ENCODE measurements at regions not wholly inside any gene's neighbourhood (a gene's known extent, or its start where the extent isn't known, plus 50 kb on each side); places are given as distances from the start of the nearest gene placed in this dataset.

DNA sequence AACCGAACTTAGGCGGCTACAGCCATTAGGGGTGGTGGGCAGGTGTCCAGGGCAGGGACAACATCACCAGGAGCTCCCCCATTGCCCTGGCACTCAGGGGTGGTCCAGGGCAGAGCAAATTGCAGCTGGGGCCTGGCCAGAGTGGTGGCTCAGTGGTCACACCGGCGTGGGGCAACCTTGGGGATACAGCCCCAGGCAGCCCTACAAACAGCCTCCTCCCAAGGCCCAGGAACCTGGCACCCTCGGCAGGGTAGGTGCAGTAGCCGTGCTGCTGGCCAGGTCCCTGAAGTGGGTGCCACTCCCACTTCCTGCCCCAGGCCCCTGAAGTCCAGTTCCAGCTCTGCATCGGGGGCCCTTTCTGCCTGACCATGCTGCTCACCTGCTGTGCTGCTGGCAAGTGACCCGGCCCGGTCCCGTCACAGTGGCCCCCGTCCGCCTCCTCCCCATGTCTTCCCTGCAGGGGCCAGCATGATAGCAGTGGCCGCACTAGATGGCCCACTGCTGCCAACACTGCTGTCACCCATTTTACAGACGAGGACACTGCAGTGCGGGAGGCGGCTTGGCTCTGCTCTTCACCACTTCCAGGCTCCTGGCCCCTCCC lies 712.8 kb downstream of the MATN1 start:
- no peak for TF ChIP-seq SREBF2 (IDR thresholded peaks at IDR 0.05)
- no peak for TF ChIP-seq MAZ (IDR thresholded peaks at IDR 0.05; ENCODE audit: borderline replicate concordance, low read depth, low read length)
- no peak for TF ChIP-seq JUNB (IDR thresholded peaks at IDR 0.05)
- no peak for TF ChIP-seq RAD21 (conservative IDR thresholded peaks at IDR 0.05 in 1 of 2, IDR thresholded peaks at IDR 0.05 in 1 of 2)
- no peak for TF ChIP-seq CBX2 (IDR thresholded peaks at IDR 0.05; ENCODE audit: borderline replicate concordance, low read depth)
- TF ChIP-seq, protein P1, sequence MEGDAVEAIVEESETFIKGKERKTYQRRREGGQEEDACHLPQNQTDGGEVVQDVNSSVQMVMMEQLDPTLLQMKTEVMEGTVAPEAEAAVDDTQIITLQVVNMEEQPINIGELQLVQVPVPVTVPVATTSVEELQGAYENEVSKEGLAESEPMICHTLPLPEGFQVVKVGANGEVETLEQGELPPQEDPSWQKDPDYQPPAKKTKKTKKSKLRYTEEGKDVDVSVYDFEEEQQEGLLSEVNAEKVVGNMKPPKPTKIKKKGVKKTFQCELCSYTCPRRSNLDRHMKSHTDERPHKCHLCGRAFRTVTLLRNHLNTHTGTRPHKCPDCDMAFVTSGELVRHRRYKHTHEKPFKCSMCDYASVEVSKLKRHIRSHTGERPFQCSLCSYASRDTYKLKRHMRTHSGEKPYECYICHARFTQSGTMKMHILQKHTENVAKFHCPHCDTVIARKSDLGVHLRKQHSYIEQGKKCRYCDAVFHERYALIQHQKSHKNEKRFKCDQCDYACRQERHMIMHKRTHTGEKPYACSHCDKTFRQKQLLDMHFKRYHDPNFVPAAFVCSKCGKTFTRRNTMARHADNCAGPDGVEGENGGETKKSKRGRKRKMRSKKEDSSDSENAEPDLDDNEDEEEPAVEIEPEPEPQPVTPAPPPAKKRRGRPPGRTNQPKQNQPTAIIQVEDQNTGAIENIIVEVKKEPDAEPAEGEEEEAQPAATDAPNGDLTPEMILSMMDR (IDR thresholded peaks at IDR 0.05) = no peak
- TF ChIP-seq, protein P2, sequence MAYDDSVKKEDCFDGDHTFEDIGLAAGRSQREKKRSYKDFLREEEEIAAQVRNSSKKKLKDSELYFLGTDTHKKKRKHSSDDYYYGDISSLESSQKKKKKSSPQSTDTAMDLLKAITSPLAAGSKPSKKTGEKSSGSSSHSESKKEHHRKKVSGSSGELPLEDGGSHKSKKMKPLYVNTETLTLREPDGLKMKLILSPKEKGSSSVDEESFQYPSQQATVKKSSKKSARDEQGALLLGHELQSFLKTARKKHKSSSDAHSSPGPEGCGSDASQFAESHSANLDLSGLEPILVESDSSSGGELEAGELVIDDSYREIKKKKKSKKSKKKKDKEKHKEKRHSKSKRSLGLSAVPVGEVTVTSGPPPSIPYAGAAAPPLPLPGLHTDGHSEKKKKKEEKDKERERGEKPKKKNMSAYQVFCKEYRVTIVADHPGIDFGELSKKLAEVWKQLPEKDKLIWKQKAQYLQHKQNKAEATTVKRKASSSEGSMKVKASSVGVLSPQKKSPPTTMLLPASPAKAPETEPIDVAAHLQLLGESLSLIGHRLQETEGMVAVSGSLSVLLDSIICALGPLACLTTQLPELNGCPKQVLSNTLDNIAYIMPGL (CRISPR knock-in tag; IDR thresholded peaks at IDR 0.05; ENCODE audit: borderline replicate concordance) = no peak
